AG04450 (cell line): ENCODE measurements at regions not wholly inside any gene's neighbourhood (a gene's known extent, or its start where the extent isn't known, plus 50 kb on each side); places are given as distances from the start of the nearest gene placed in this dataset.
"Not testable (repeated sequence)": the region's sequence is repeated elsewhere in the genome, so short reads cannot be mapped to it uniquely, and the experiment has no call there.

Source experiments
- CTCF ChIA-PET: fragments of 300-600, 350-600 bp; formaldehyde crosslinking; extraction: SDS; loops from one replicate; lab custom pipeline; 2022; ENCODE audit warnings: antibody characterized with exemption, inconsistent platforms; lab: Charles Lee
- POLR2A ChIA-PET: fragments of 350-600 bp; formaldehyde crosslinking; extraction: SDS; loops from one replicate; lab custom pipeline; 2021; ENCODE audit warnings: antibody characterized with exemption, inconsistent platforms; lab: Yijun Ruan, JAX
- DNase-seq: peaks from one replicate; pipeline ENCODE4 v3.0.0-alpha.2; 2011; ENCODE audit warnings: low read depth, low spot score
- H3K27ac ChIP-seq: one replicate; pipeline ENCODE4 v1.5.1; 2012; ENCODE audit warnings: low read depth, low read length, control low read depth
- H3K27me3 ChIP-seq: one replicate; pipeline ENCODE4 v1.6.0; 2012; ENCODE audit warnings: low read length; ENCODE audit not compliant: control insufficient read depth, insufficient read depth
- H3K4me3 ChIP-seq: 2 replicates; pipeline ENCODE4 v1.5.1; 2011; ENCODE audit warnings: mild to moderate bottlenecking, low read depth, low read length, control low read depth
- H3K9me3 ChIP-seq: 2 replicates; pipeline ENCODE4 v1.5.1; 2012; ENCODE audit warnings: low read length; ENCODE audit not compliant: control insufficient read depth, insufficient read depth
- TF ChIP-seq, protein P1 (sequence below): IDR thresholded peaks from 2 replicates; pipeline ENCODE4 v1.5.1; 2011; ENCODE audit warnings: low read depth, low read length, control low read depth, inconsistent platforms

- POLR2A ChIA-PET, H3K27ac ChIP-seq, DNase-seq, H3K27me3 ChIP-seq, H3K4me3 ChIP-seq, CTCF ChIA-PET, H3K9me3 ChIP-seq: not testable (repeated sequence)
These were observed 52.6 kb upstream of the MRPS30 start for GRCh38 chr5:44756097-44756496.

DNA sequence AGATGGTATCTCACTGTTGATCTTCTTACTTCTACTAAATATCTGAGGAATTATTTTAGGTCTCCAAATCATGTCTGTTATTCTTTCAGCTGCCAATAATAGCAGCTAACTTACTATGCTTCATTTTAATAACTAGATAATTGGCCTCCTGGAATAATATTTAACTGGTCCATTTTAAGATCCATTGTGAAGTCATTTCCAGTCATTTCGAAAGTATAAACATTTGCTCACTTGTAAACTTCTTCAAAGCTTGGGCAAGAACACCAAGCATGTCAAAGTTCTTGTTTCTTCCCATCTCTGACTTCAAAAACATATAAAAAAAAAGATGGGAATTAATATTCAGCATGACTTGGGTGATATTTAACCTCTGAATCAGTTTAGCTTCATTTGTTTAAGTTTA lies 61.4 kb upstream of the MRPS30 start:
- H3K27me3 ChIP-seq, result no peaks in the 10 kb centered on the region
- TF ChIP-seq, protein P1, sequence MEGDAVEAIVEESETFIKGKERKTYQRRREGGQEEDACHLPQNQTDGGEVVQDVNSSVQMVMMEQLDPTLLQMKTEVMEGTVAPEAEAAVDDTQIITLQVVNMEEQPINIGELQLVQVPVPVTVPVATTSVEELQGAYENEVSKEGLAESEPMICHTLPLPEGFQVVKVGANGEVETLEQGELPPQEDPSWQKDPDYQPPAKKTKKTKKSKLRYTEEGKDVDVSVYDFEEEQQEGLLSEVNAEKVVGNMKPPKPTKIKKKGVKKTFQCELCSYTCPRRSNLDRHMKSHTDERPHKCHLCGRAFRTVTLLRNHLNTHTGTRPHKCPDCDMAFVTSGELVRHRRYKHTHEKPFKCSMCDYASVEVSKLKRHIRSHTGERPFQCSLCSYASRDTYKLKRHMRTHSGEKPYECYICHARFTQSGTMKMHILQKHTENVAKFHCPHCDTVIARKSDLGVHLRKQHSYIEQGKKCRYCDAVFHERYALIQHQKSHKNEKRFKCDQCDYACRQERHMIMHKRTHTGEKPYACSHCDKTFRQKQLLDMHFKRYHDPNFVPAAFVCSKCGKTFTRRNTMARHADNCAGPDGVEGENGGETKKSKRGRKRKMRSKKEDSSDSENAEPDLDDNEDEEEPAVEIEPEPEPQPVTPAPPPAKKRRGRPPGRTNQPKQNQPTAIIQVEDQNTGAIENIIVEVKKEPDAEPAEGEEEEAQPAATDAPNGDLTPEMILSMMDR, result no peak
- no peak overlapping the region for H3K4me3 ChIP-seq
- H3K9me3 ChIP-seq, result no peaks in the 10 kb centered on the region
- H3K27ac ChIP-seq, result no peak overlapping the region
- POLR2A ChIA-PET, result no interaction called here
- CTCF ChIA-PET, result interaction anchor here (0.7 kb wide), 1 partner anchor 1116 kb away, joined by 3 read pairs; no protein-coding TSS in a partner anchor
- DNase-seq, result no peak

DNA sequence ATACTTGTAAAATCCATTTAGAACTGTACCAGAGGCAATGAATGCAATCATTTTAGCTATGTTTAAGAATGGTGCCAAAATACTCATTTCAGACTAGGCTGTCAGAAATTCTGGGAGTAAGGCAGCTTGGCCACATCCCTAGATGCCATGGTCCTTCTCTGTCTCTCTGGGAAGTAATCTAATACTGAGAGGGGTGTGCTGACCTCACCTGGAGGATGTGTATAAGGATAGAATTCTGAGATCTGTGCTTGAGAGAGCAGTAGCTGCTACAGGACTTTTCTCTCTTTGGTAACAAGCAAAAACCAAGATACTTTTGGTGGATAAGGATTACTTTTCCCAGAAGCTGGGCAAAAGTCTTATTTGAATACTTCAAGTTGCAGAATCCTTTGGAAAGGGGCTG lies 68.1 kb upstream of the MRPS30 start:
- H3K27ac ChIP-seq, result no peak overlapping the region
- CTCF ChIA-PET, result no interaction called here
- POLR2A ChIA-PET, result no interaction called here

DNA sequence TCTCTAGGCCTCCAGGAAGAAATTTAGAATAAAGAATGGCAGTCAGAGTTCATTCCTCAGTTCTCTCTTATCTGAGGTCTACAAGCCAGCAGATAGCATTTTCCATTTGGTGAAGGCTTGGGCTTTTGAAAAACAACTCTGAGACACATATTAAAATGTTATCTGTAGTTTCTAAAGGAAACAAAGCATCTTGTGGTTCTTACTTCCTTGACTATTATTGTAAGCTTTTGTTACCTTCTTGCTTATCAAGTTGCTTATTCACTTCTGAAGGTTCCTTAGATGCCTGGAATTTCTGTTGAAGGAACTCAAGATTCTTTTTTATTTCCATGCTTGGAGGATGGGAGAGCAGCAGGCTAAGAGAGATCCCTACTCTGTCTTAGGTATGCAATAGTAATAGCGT lies 79.2 kb upstream of the MRPS30 start:
- TF ChIP-seq, protein P1, result no peak
- ChIA-PET POLR2A (no interaction called here), CTCF (no interaction called here)
- Histone ChIP-seq H3K27ac (no peak overlapping the region), H3K9me3 (no peaks in the 10 kb centered on the region), H3K27me3 (no peaks in the 10 kb centered on the region), H3K4me3 (no peak overlapping the region)
- DNase-seq, result no peak

More for the DNA sequence above, 68.1 kb upstream of the MRPS30 start:
- no peak overlapping the region for H3K4me3 ChIP-seq
- TF ChIP-seq, protein P1, result no peak
- H3K9me3 ChIP-seq, result no peaks in the 10 kb centered on the region
- no peaks in the 10 kb centered on the region for H3K27me3 ChIP-seq
- DNase-seq, result no peak

DNA sequence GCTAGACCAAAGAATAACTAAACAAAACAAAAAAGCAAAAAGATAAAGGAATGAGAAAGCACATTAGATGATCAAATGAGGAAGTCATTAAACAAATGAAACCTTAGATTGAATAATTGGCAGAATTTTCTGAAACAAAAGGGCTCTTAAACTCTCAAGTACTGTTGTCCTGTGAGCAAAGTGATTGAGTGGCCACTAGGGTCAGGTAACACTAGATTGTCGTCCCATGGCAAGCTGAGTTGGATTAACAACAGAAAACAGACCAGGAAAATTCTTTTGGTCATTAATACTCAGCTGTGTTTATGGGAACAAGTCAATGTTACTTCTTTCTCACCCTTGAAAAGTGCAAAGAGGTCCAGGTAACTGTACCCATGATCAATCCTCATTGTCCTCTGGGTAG lies 81.6 kb upstream of the MRPS30 start:
- H3K27ac ChIP-seq, result no peak overlapping the region
- no peaks in the 10 kb centered on the region for H3K9me3 ChIP-seq
- no peak for DNase-seq
- TF ChIP-seq, protein P1, result no peak
- H3K27me3 ChIP-seq, result no peaks in the 10 kb centered on the region
- CTCF ChIA-PET, result no interaction called here
- POLR2A ChIA-PET, result no interaction called here
- no peak overlapping the region for H3K4me3 ChIP-seq

DNA sequence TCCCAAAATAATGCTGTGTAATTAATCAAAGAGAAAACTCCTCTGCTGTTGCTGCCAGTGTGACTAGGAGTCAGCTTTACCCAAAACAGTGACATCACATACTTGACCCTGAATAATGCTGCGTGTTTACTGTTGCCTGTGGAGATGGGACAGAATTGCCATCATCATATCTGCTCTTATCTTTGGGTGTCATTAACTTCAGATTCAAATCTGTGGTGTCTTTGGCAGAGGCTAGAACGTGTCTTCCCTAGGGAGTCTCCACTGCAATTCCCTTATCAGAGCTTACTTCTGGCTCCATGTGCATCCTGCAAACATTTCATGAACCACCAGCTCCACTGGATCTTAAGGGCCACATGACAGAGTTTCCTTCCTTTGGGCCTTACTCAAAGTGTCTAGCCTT lies 88.9 kb upstream of the MRPS30 start:
- H3K27ac ChIP-seq, result no peak overlapping the region
- POLR2A ChIA-PET, result no interaction called here
- no peaks in the 10 kb centered on the region for H3K9me3 ChIP-seq
- H3K27me3 ChIP-seq, result no peaks in the 10 kb centered on the region
- TF ChIP-seq, protein P1, result no peak
- CTCF ChIA-PET, result no interaction called here
- no peak for DNase-seq
- H3K4me3 ChIP-seq, result no peak overlapping the region
